Smooth muscle cell (in vitro differentiated cells): ENCODE measurements at regions not wholly inside any gene's neighbourhood (a gene's known extent, or its start where the extent isn't known, plus 50 kb on each side); places are given as distances from the start of the nearest gene placed in this dataset.
A peak's percentile ranks its signal among the peaks of the same experiment; 100 is the strongest.

Experiments used
- DNase-seq: peaks from one replicate; lab custom pipeline; 2025; ENCODE audit not compliant: unreplicated experiment; lab: John Stamatoyannopoulos, UW
- H2AFZ ChIP-seq: fragments of 200-600 bp; sonication (generic); 2 replicates; pipeline ENCODE4 v1.6.0; 2016; ENCODE audit warnings: antibody characterized with exemption, low read depth, mild to moderate bottlenecking
- H3F3A ChIP-seq: fragments of 200-600 bp; sonication (generic); 2 replicates; pipeline ENCODE4 v1.6.0; 2017; ENCODE audit warnings: antibody characterized with exemption, low read depth
- H3K27ac ChIP-seq: fragments of 200-600 bp; sonication (generic); 2 replicates; pipeline ENCODE4 v1.5.1; 2016; ENCODE audit warnings: low read depth, mild to moderate bottlenecking
- H3K27me3 ChIP-seq: fragments of 200-600 bp; sonication (generic); 2 replicates; pipeline ENCODE4 v1.6.1; 2016; ENCODE audit warnings: low read depth, mild to moderate bottlenecking
- H3K36me3 ChIP-seq: fragments of 200-600 bp; sonication (generic); 2 replicates; pipeline ENCODE4 v1.5.1; 2016; ENCODE audit warnings: low read depth
- H3K4me1 ChIP-seq: fragments of 200-600 bp; sonication (generic); 2 replicates; pipeline ENCODE4 v1.5.1; 2016; ENCODE audit warnings: low read depth
- H3K4me2 ChIP-seq: fragments of 200-600 bp; sonication (generic); 2 replicates; pipeline ENCODE4 v1.6.0; 2016; ENCODE audit warnings: mild to moderate bottlenecking
- H3K4me3 ChIP-seq: fragments of 200-600 bp; sonication (generic); 2 replicates; pipeline ENCODE4 v1.5.1; 2016; ENCODE audit warnings: mild to moderate bottlenecking
- H3K79me2 ChIP-seq: fragments of 200-600 bp; sonication (generic); 2 replicates; pipeline ENCODE4 v1.6.0; 2016; ENCODE audit warnings: low read depth, mild to moderate bottlenecking
- H3K9ac ChIP-seq: fragments of 200-600 bp; sonication (generic); 2 replicates; pipeline ENCODE4 v1.6.0; 2016; ENCODE audit warnings: low read depth
- H3K9me3 ChIP-seq: fragments of 200-600 bp; sonication (generic); replicated peaks from 2 replicates; pipeline ENCODE4 v1.5.1; 2016; ENCODE audit warnings: low read depth
- H4K20me1 ChIP-seq: fragments of 200-600 bp; sonication (generic); 2 replicates; pipeline ENCODE4 v1.6.0; 2016; ENCODE audit warnings: low read depth
- CTCF ChIP-seq: fragments of 200-600 bp; sonication (generic); IDR thresholded peaks from 2 replicates; pipeline ENCODE4 v1.5.1; 2017; ENCODE audit warnings: borderline replicate concordance, mild to moderate bottlenecking, antibody characterized with exemption; ENCODE audit not compliant: insufficient read depth, poor library complexity, severe bottlenecking
- WGBS: methylation state at CpG from one replicate; pipeline ENCODE4 v1.1.7; 2016; ENCODE audit warnings: low lambda C conversion rate; 5-methylcytosine and 5-hydroxymethylcytosine counted together

DNA sequence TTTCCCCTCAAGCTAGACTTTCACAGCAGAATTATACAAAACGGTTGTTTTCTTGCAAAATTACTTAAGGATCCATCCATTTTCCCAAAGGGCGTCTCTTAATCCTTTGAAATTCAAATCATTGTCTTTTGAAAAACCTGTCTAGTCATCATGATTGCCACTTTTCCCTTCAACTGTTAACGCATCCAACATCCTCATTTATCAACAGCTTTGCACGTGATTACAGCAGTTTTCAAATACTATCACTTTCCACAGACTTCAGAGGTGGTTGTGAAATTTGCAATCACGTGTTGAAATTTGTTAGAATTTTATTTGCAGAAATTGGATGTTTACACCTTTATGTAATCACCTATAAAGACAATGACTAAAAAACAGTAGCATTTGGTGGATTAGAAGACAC lies 304.4 kb upstream of the SLC39A10 start:
- 45% methylated on average over 5 of the region's 5 CpGs for WGBS
- peak overlapping the region; percentile 34 for H2AFZ ChIP-seq

DNA sequence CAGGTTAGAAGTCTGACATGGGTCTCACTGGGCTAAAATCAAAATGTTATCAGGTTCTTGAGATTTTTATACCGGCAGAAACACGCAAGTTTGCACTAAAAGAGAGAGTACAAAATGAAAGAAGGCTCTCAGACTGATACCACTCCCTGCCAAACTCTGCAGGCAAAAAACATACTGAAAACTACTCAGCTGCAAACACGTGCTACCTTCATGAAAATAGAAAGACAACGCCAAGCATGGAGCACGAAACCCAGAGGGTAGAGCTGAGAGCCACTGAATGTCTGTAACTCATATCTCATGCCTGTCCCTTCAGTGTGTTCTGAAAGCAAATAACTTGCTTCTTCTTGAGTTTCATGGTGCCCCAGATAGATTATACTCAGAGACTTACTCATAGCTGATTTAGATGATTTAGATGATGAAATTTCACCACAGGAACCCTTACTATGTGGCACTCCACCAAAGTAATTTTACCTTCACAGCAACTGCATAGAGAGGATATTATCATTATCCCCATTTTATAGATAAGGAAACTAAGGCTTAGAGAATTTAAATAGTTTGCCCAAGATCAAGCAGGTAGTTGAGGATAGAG lies 313.0 kb upstream of the SLC39A10 start:
- Histone ChIP-seq H3K9me3 (no peaks in the 10 kb centered on the region), H3F3A (no peaks in the 10 kb centered on the region), H3K36me3 (no peaks in the 10 kb centered on the region), H4K20me1 (no peaks in the 10 kb centered on the region), H3K4me3 (no peak overlapping the region), H3K4me2 (no peak overlapping the region), H3K4me1 (no peaks in the 10 kb centered on the region), H3K27me3 (no peaks in the 10 kb centered on the region), H2AFZ (no peak overlapping the region), H3K27ac (no peak overlapping the region), H3K79me2 (no peaks in the 10 kb centered on the region), H3K9ac (no peak overlapping the region)
- TF ChIP-seq CTCF: no peak
- WGBS: 75% methylated on average over 5 of the region's 5 CpGs
- DNase-seq: no peak

More for the DNA sequence above, 304.4 kb upstream of the SLC39A10 start:
- no peaks in the 10 kb centered on the region for H4K20me1 ChIP-seq
- H3K4me1 ChIP-seq: no peaks in the 10 kb centered on the region
- no peak overlapping the region for H3K9ac ChIP-seq
- no peak for DNase-seq
- no peak overlapping the region for H3K27ac ChIP-seq
- H3K36me3 ChIP-seq: no peaks in the 10 kb centered on the region
- H3K4me2 ChIP-seq: no peak overlapping the region
- no peak for TF ChIP-seq CTCF
- no peak overlapping the region for H3K4me3 ChIP-seq
- no peaks in the 10 kb centered on the region for H3K79me2 ChIP-seq
- H3K9me3 ChIP-seq: no peaks in the 10 kb centered on the region
- H3F3A ChIP-seq: no peaks in the 10 kb centered on the region
- no peaks in the 10 kb centered on the region for H3K27me3 ChIP-seq

DNA sequence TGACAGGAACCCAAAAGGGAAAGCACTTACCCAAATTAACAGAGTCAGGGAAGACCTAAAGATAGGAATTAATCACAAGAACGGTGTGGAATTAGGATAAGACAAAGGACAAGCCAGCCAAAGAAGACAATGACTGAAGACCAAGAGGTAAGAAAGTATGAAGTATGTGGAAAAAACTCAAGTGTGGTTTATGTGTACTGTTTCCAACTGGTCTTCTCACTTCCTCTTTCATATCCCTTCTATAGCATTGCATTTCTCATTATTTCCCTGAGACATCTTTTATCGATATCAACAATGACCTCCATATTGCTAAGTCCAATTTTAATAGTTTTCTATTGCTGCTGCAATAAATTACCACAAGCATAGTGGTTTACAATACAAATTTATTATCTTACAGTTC lies 313.5 kb upstream of the SLC39A10 start:
- Histone ChIP-seq H3K4me2 (no peak overlapping the region), H3K4me3 (no peak overlapping the region), H3K27me3 (no peaks in the 10 kb centered on the region), H3F3A (no peaks in the 10 kb centered on the region), H2AFZ (no peak overlapping the region), H3K9ac (no peak overlapping the region), H3K4me1 (no peaks in the 10 kb centered on the region), H3K79me2 (no peaks in the 10 kb centered on the region), H3K36me3 (no peaks in the 10 kb centered on the region), H3K9me3 (no peaks in the 10 kb centered on the region), H4K20me1 (no peaks in the 10 kb centered on the region), H3K27ac (no peak overlapping the region)
- DNase-seq: no peak
- 76% methylated on average over 2 of the region's 2 CpGs for WGBS
- TF ChIP-seq CTCF: no peak

- Histone ChIP-seq H3K4me2 (no peak overlapping the region), H4K20me1 (no peaks in the 10 kb centered on the region), H3K9me3 (no peaks in the 10 kb centered on the region), H2AFZ (no peak overlapping the region), H3F3A (no peaks in the 10 kb centered on the region), H3K79me2 (no peaks in the 10 kb centered on the region), H3K9ac (no peak overlapping the region), H3K27ac (no peak overlapping the region), H3K4me3 (no peak overlapping the region), H3K27me3 (no peaks in the 10 kb centered on the region), H3K4me1 (no peaks in the 10 kb centered on the region), H3K36me3 (no peaks in the 10 kb centered on the region)
- 55% methylated on average over 4 of the region's 4 CpGs for WGBS
- DNase-seq: no peak
- no peak for TF ChIP-seq CTCF
Measured at GRCh38 chr2:195342061-195342460, 315.0 kb upstream of the SLC39A10 start.
